BJ (cell line): ENCODE measurements at regions not wholly inside any gene's neighbourhood (a gene's known extent, or its start where the extent isn't known, plus 50 kb on each side); places are given as distances from the start of the nearest gene placed in this dataset.
"Not testable (repeated sequence)": the region's sequence is repeated elsewhere in the genome, so short reads cannot be mapped to it uniquely, and the experiment has no call there.

Source experiments
- CTCF ChIA-PET: fragments of 350-600 bp; formaldehyde crosslinking; extraction: SDS; loops from one replicate; lab custom pipeline; 2021; ENCODE audit warnings: antibody characterized with exemption, inconsistent platforms; lab: Yijun Ruan, JAX
- POLR2A ChIA-PET: fragments of 300-600 bp; sonication (Branson Sonifier 250); formaldehyde crosslinking; extraction: SDS; loops from one replicate; lab custom pipeline; 2021; ENCODE audit warnings: antibody characterized with exemption; lab: Charles Lee
- DNase-seq: peaks from one replicate; pipeline ENCODE4 v3.0.0-alpha.2; 2011; ENCODE audit warnings: low read depth
- H3K27me3 ChIP-seq: 2 replicates; pipeline ENCODE4 v1.6.0; 2011; ENCODE audit warnings: low read length; ENCODE audit not compliant: control insufficient read depth, insufficient read depth
- H3K36me3 ChIP-seq: 2 replicates; pipeline ENCODE4 v1.5.1; 2011; ENCODE audit warnings: low read length; ENCODE audit not compliant: control insufficient read depth, insufficient read depth
- H3K4me3 ChIP-seq: 2 replicates; pipeline ENCODE4 v1.5.1; 2011; ENCODE audit warnings: low read depth, mild to moderate bottlenecking, control low read depth, low read length
- TF ChIP-seq, protein P1 (sequence below): IDR thresholded peaks from 2 replicates; pipeline ENCODE4 v1.5.1; 2011; ENCODE audit warnings: low read depth, mild to moderate bottlenecking, control low read depth, inconsistent platforms, low read length, moderate library complexity; ENCODE audit not compliant: insufficient read depth

DNA sequence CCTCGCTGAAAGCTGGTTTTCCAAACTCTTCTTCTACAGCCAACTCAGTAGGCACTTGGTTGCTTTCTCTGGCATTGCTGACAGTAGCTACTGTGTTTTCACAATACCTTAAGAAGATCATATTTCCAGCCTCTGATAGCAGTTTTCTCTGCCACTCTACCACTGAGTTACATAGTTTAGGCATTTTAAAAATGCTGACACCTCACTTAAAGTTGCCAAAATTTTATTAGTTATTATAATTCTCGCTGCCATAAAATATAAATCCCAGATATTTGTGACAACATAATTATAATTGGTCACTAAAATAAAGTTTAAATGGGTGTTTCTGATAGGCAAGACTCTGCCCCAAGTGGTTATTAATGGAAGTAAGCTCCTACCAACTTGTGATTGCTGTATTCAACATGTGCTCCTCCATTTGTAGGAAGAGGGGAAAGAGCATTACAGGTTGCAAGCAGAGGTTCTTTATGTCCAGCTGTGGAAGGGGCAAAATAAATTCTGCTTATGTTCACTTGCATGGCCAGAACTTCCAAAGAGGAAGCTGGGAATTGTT, 1202.8 kb downstream of the CNTNAP5 start:
- Histone ChIP-seq H3K4me3 (no peak overlapping the region), H3K36me3 (no peaks in the 10 kb centered on the region), H3K27me3 (no peaks in the 10 kb centered on the region)
- ChIA-PET POLR2A (no interaction called here), CTCF (no interaction called here)
- no peak for DNase-seq
- TF ChIP-seq, protein P1, sequence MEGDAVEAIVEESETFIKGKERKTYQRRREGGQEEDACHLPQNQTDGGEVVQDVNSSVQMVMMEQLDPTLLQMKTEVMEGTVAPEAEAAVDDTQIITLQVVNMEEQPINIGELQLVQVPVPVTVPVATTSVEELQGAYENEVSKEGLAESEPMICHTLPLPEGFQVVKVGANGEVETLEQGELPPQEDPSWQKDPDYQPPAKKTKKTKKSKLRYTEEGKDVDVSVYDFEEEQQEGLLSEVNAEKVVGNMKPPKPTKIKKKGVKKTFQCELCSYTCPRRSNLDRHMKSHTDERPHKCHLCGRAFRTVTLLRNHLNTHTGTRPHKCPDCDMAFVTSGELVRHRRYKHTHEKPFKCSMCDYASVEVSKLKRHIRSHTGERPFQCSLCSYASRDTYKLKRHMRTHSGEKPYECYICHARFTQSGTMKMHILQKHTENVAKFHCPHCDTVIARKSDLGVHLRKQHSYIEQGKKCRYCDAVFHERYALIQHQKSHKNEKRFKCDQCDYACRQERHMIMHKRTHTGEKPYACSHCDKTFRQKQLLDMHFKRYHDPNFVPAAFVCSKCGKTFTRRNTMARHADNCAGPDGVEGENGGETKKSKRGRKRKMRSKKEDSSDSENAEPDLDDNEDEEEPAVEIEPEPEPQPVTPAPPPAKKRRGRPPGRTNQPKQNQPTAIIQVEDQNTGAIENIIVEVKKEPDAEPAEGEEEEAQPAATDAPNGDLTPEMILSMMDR = no peak

DNA sequence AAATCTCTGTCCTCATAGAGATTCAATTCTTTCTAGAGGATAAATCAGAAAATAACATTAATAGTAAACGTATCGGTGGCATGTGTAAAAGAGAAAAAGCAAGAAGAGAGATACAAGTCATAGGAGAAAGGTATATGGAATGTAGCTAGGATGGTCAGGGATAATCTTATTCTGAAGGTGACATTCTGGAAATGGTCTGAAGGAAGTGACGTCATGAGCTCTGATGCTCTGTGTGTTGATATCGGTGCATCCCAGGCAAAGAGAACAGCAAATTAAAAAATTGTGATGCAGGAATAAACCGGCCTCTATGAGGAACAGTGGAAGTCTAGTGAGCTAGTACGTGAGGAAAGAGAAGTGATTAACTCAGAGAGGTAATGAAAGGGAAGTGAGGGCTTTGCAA, 1215.8 kb downstream of the CNTNAP5 start:
- ChIA-PET POLR2A (no interaction called here), CTCF (no interaction called here)
- Histone ChIP-seq H3K4me3 (no peak overlapping the region), H3K27me3 (no peaks in the 10 kb centered on the region), H3K36me3 (no peaks in the 10 kb centered on the region)
- DNase-seq = no peak
- TF ChIP-seq, protein P1 = no peak

DNA sequence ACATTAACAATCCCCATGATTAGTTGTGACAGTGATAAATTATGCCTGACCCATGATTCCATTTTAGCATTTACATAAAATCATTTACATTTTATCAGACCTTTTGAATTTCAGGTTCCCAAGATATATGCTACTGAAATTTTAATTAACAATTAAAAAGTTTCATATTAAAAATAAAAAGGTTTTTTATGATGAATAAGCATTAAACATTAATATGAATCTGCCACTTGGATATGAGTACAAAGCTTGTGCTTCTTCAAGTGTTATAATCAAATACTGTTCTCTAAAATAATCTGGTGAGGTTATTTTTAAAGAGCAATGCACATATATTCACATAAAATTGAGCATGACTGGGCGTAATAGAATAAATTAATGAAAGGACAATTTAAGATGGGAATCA, 1218.0 kb downstream of the CNTNAP5 start:
- no peak overlapping the region for H3K4me3 ChIP-seq
- no peak for DNase-seq
- TF ChIP-seq, protein P1 = no peak
- H3K36me3 ChIP-seq = no peaks in the 10 kb centered on the region
- H3K27me3 ChIP-seq = no peaks in the 10 kb centered on the region
- POLR2A ChIA-PET = no interaction called here
- CTCF ChIA-PET = no interaction called here

DNA sequence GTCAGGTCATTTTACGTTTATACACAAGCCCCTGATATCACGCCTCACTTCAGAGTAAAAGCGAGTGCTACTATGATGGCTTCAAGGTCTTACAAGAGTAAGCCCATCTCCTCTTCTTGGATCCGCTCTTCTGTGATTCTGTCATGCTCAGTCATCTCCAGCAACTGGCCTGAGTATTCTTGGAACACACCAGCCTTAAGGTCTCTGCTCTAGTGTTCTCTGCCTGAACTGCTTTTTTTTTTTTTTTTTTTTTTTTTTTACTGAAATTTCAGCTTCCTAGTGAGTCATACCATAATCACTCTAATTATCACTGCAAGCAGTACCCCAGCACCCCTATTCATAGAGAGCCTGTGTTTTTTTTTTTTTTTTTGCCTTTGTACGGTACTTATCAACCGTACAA, 1228.9 kb downstream of the CNTNAP5 start:
- H3K36me3 ChIP-seq = no peaks in the 10 kb centered on the region

DNA sequence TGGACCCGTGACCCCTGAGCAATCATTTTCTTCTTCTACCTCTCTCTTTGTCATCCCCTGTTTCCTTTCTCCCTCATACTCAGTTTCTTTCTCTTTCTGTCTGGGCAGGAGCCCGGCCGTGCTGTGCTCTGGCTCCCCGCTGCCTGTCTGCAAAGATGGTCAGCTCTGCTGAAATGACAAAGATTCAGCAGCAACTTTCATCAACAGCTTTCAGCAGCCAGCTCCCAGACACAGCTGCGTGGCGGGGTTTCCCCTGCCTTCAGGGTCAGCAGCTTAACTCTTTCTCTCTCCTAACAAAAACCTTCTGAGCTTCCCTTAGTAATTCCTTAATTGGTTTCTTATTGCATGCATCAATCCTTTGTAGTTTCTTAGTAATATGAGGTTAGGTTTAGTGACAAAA, 1234.4 kb downstream of the CNTNAP5 start:
- Histone ChIP-seq H3K27me3 (no peaks in the 10 kb centered on the region), H3K36me3 (no peaks in the 10 kb centered on the region), H3K4me3 (no peak overlapping the region)
- TF ChIP-seq, protein P1 = no peak
- no peak for DNase-seq
- ChIA-PET CTCF (no interaction called here), POLR2A (no interaction called here)

More for the DNA sequence above, 1228.9 kb downstream of the CNTNAP5 start:
- CTCF ChIA-PET = no interaction called here
- Histone ChIP-seq H3K4me3 (no peak overlapping the region), H3K27me3 (no peaks in the 10 kb centered on the region)
- TF ChIP-seq, protein P1 = no peak
- no peak for DNase-seq
- POLR2A ChIA-PET = no interaction called here

DNA sequence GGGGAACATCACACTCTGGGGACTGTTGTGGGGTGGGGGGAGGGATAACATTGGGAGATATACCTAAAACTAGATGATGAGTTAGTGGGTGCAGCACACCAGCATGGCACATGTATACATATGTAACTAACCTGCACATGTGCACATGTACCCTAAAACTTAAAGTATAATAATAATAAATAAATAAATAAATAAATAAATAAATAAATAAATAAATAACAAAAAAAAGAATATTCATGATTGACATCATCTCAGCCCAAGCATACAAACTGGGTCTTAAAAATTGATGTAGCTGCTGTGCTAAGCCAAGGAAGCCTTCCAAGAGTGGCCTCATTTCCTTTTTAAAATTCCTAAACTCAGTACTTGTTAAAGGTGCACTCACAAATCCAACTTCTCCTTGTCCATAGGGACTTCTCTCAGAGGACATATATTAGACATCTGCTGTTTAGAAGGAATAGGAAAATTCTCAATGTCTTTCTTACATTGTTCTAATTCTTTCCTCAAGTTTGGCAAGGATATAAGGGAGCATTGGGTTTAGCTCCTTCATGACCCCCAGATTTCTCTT, 1235.4 kb downstream of the CNTNAP5 start:
- DNase-seq, H3K36me3 ChIP-seq, H3K4me3 ChIP-seq, CTCF ChIA-PET, POLR2A ChIA-PET, H3K27me3 ChIP-seq: not testable (repeated sequence)
